ENCODE measurements at regions not wholly inside any gene's neighbourhood (a gene's known extent, or its start where the extent isn't known, plus 50 kb on each side); places are given as distances from the start of the nearest gene placed in this dataset.

DNA sequence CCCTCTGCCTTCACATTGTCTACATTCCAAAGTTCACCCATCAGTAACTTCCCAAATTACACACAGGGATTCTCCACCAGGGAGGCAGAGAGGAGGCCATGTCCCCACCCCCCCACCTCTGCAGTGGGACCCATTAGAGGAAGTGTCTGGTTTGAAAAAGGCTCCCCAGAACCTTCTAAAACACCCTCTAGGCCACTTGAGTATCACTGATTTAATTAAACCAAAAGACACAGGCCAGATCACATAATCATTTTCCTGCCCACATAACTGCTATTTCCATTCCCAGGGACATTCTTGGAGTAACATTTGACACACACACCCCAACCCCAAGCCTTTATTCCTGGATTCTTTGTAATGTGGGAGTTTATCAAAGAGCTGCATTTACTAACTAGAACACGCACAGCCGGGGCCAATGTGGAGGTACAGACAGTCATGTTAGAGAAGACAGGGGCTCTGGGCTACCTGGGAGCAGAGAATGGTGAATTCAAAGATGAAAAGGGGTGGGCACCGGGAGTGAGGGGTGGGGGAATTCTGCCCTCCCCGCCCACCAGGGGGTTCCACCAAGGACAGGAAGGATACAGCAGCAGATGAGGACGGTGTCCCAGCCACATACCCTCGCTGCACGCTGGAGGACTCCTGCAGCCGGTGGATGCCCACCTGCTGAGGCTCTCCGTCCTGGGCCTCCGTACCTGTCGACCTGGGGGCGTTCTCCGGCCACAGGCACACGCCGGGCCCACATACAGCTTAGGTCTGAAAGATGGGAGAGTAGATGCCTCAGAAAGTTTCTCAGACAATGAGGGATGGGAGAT is 201.4 kb upstream of the CTNNB1 start:
- DNase-seq = no peak

DNA sequence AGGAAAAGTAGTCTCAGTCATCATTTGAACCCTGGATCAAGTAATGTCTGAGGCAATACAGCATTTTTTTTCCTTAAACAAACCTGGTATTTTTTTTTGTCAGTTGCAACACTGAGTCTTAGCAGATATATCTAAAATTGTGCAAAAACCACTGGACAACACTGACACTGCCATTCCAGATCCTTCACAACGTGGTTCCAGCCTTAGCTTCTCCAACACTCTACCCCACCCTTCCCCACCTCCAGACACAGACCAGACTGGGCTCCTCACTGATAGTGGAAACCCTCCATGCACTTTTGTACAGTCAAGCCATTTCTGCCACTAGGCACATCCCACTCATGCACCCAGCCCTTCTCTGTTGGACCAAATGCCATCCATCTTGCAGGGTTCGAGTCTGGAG is 199.6 kb upstream of the CTNNB1 start:
- no peak for DNase-seq

DNA sequence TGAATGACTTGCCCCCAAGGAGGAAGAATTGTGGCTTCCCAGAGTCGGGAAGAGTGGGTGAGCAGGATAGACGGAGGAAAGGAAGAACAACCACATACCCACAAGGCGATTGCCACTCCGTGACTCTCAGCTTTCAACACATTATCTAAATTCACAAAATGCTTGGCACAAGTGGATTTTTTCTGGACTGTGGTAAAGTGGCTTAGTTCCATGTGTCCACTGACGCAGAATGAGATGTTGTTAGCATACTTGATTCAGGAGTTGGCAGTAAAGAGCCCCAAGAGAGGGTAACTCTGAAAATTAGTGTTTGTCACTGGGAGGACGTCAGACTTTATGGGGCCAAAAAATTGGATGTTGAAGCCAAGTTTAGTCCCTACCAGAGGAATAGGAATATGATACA is 198.8 kb upstream of the CTNNB1 start:
- DNase-seq = no peak

DNA sequence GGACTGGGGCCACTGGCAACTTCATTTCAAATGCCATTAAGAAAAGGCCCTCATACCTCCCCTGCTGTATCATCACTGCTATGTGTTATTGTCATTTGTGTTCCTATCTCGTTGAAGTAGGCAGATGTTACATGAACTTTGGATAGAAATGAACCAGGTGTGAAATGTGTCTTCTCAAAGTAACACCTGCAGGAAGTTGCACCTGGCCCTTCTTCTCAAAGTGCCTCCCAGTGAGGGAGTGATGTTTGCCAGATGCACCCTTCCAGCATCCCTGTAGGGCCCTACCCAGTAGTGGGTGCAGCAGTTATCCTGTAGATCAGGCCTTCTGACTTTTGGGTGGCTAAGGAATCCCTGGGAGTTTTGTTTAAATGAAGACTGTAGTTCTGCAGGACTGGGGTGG is 197.7 kb upstream of the CTNNB1 start:
- DNase-seq = no peak

DNA sequence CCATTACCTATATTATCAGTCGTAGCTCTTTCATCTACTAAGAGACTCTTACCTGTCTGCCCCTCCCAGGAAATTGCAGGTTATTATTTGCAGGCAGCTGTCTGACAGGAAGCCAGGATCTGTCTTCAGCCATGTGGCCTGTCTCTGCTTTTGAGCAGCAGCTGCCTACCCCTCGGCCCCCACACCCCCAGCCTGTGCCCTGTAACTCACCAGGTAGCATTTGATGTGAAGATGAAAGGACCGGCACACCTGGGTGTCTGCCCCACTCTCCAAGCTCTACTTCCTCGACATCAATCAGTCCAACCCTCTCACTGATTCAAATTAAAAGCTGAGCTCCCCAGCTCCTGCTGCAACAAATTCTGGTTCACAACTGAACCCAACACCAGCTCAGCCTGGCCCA is 197.2 kb upstream of the CTNNB1 start:
- DNase-seq = no peak

DNA sequence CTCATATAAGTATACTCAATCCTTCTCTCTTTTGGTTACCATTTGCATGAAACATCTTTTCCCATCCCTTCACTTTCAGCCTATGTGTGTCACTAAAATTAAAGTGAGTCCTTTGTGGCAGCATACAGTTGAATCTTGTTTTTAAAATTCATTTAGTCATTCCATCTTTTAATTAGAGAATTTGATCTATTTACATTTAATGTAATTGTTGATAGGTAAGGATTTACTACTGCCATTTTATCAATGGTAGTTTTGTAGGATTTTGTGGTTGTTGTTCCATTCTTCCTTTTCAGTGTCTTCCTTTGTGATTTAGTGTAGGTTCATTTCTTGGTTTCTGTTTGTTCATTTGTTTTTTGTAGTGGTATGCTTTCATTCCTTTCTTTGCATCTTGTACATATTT is 191.9 kb upstream of the CTNNB1 start:
- DNase-seq = no peak

DNA sequence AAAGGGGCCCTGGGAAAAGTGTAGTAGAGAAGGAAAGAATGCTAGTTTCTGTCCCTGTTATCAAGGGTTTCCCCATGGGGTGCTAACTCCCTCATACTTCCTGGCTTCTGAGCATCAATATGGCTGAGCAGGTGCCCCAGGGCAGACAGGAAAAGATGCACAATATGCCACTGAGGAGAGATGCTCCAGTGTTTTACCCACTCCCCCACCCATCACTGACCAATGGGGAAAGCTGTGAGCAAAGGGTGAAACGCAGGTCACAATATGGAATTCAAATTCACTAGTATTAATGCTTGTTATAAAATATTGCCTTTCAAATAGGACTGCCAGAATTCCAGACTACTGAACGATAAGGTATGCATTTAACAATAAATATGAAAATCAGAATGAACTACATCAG is 187.5 kb upstream of the CTNNB1 start:
- no peak for DNase-seq

DNA sequence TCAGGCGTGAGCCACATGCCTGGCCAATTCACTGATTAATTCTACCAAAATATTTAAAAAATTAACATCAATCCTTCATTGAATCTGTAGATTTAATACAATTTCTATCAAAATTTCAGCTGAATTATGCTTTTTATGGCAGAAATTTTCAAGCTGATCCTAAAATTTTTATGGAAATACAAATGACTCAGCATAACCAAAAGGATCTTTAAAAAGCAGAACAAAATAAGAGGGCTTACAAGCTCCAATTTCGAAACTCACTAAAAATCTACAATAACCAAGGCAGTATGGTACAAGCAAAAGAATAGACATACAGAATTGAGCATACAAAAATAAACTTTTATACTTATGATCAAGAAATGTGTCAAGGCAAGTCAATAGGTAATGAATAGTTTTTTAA is 180.4 kb upstream of the CTNNB1 start:
- DNase-seq = no peak

DNA sequence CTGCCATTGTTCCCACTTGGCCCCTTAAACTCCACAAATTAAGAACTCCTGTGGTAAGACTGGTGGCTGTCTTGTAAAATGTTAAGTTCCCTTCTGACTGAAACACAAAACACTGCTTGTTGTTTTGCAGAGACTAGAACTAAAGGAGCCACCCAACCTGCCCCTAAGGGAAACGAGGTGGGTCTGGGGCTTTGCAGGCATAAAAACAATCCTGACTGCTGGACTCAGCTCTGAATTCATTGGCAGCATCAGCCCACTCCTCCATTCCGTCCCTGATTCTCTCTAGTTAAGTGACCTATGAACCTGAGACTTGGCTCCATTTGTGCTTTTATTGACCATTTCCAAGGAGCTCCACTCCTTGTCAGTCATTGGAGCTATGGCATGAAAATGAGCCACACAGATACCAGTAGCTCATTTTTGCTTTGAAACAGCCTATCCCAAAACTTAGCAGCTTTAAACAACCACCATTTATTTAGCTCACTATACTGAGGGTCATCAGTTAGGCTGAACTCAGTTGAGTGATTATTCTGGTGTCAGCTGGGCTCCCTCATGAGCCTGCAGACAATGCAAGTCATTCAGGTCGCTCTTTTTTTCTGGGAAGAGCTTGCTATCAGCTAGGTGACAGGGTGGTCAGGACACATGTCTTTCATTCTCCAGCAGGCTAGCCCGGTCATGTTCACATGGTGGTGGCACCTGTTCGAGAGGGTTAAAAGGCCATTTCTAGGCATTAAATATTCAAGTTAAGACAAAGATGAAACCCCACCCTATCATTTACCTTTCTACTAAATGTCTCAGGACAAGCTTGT is 175.1 kb upstream of the CTNNB1 start:
- DNase-seq = no peak

DNA sequence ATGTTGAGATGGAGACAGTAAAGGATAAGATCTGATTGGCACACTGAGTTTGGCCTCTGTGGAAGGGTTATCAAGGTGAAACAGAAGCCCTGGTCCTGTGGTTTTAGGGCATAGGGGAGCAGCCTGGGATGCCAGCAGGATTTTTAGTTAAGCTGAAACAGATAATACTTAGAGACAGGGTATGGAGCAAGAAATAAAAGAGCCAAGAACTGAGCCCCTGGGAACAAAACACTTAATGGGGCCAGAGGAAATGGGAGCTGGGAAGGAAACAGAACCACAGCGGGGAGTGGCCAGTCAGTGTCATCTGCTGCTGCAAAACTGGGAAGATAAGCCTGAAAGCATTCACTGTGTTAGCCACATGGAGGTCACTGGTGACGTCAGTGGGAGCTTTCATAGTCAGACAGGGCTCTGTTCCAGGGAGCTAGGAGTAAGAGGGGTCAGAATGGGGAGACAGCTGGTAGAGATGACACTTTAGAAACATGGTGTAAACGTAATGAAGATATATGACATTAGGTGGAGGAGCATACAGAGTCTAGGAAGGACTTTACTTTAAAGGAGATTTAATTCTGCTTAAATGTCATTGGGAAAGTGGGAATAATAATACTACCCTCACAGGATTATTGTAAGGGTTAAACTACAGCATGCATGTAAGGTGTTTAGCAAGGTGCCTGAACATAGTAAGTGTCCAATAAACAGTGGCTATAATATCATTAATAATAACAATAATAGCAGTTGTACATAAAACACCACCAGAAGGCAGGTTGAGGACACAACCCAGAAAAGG is 172.7 kb upstream of the CTNNB1 start:
- DNase-seq = no peak

DNA sequence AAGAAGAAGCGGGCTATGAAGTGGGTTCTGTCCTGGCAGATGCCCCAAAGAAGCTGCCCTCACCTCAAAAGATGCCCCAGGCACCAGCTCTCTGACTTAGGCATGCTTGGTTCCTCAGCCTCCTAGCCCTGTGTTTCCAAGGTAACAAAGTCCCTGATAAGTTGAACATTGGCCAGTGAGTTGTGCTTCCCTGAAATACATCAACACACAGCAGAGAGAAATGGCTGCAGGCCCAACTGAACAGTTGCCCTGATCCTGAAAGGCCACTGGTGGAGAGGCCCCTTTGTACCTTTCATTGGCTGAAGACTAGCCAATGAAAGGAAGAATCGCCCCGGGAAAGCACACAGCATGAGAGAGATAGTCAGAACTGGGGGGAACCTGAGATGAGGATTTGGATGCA is 169.9 kb upstream of the CTNNB1 start:
- DNase-seq = no peak

DNA sequence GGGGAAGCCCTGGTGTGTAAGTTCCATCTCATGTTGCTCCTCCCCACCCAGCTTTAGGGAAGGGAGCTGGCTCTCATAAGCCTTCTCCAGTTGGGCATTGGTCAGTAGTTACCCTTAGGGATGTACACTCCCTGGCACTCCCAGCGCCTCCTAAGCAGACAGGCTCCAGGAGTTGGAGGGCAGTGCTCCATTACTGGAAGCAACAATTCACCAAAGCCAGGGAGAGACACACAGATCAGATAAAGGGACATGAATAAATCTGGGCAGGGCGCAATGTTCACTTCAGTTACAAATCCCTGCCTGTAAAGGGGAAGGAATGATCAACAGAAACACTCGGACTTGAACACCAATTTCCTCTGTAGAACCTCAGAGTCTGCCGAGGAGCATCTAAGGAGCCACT is 169.1 kb upstream of the CTNNB1 start:
- DNase-seq = no peak

DNA sequence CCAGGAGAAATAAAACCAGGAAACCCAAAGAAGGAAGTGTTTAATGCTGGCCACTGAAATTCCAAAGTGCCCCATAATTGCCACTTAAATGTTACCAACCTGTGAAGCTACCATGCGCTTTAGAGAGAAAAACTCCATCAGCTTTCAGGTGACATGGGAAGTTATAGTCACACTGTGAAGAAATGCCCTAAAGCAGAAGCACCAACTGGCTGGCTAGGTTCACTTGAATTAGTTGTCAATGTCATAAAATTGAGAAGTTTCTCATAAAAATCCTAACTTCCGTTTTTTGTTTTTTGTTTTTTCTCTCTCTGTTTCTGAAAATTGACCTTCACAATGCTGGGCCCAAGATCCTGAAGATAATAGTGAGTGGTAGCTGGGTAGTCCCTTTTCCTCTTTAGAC is 167.9 kb upstream of the CTNNB1 start:
- no peak for DNase-seq

DNA sequence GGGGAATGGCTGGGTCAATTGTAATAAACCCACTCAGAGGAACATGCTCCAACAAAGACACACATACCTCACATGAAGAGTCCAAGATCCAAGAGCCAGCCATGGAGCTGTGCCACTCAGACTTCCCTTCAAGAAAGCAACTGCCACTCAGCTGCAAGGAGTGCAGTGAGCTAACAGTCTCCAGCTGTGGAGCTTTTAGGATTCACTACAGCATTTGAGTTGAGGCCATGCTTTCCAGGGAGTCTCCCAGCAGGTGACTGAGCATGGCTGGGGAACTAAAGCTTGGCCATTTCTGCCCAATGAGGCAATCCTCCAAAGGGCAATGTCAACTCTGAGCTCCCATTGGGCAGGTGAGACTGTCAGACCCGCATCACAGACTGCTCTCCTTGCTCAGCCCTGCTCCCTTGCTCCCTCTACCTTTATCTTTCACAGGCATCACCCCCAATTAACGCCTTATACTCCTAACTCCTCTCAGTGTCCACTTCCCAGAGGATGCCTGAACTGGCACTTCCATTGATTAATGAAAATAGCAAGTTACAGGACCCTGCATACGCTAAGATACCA is 165.3 kb upstream of the CTNNB1 start:
- DNase-seq = no peak

DNA sequence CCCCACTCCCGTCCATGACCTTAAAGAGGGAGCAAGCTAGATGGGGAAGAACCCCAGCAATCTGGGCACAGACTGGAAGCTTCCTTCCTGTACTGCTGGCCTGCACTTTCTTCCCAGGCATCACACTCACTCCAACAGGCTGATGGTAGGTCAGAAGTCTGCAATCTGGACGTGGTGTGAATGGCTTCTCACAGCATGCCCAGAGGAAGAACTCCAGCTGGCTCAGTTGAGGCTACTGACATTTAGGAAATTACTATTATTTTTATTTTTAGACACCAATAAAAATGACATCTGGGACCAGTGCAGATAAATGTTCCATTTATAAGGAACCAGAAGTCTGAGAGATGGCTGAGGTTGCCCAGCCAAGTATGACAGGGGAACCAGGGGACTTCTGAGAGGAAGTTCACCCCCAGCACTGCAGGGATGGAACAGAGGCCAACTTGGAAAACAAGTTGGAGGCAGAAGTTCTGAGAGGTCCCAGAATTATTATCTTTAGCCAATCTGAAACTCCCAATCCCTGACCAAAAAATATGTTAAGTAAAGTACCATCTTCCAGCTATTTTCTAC is 163.8 kb upstream of the CTNNB1 start:
- DNase-seq = no peak

DNA sequence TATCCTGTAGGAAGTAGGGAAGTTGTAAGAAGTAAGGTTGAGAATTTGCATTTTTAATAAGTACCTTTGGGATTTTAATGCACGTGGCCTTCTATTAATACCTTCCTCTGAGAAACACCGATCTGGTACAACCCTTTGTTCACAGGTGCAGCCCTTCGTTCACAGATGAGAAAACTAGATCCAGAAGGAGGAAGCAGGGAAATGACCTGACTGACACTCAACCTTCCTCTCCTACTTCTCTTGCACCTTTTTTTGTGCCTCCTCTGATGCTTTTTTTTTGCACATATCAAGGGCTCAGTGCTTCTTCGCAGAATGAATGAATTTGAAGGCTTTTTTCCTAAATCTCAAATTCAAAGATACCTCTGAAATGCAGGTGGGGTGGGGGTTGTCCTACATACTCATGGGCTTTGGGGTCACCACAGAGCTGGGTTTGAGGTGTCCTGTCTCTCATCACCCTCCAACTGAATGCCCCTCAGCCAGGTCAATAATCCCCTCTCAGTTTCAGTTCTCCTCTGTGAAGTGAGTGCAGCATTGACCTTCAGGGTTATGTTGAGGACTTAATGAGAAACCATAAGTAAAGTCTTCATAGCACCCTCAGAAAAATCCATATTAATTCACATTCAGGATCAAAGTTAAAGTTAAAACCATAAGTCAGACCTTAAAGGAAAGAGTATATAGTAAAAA is 161.5 kb upstream of the CTNNB1 start:
- no peak for DNase-seq

DNA sequence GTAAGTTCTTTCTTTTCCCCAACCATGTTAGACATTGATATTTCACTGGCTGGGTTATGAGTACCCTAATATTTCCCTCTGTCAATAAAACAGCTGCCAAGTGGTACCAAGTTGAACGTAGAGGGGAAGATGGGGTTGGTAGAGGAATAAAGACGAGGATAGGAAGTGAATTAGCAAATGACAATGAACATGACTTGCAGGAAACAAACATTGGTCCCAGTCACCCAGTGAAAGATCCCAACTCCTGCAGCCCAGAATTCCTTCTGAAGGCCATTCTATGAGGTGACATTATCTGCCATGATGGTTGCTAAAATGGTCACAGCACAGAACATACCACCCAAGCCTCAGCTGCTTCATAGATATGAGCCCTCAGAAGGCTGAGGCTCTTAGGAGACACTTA is 159.0 kb upstream of the CTNNB1 start:
- no peak for DNase-seq

DNA sequence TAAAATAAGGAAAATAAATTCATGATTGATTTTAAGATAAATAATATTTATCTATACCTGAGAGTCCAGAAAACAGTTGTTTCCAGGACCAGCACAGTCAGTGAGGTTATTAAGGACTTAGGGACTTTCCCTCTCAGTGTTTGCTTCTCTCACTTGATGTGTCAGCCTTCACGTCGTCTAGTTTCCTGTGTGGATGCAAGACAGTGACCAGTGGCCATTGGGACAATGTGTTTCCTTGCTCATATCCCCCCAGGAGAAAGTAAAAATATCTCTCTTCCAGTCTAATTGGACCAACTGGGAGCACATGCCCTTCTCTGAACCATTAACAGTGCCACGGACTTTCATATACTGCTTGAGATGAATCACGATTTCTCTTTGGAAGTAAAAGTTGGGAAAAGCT is 157.8 kb upstream of the CTNNB1 start:
- DNase-seq = no peak

DNA sequence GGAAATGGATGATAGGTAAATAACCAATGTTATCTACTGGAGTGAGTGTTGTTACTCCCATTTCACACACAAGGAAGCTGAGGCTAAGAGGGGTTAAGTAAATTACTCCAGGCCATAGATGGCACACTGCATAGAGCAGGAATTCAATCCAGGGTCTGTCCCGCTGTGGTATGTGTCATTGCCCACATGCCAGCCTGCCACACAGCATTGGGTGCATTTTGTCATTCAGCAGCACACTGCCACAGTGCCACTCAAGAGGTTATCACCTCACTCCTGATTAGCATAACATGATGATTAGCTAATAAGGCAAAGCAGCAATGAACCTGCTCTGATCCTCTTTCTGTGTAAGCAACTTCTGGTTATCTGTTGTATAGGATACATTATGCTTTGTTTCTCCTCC is 157.4 kb upstream of the CTNNB1 start:
- DNase-seq = no peak

DNA sequence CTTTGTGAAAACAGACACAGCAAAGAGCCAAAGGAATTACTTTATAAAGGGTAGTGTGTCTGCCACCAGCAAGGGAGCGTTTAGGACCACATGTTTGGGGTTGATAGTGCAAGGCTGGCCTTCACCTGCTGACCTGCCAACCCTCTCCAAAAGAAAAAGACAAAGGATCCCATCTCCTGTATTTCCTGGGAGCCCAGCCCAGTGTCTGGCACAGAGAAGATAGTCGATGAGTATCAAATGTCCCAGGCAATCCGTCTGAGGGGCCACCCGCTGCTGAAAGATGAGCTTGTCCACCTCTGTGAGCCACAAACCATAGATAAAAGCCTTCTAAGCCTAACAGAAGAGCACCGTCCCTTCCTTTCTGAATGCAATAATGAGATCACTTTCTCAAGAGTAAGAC is 154.8 kb upstream of the CTNNB1 start:
- no peak for DNase-seq

DNA sequence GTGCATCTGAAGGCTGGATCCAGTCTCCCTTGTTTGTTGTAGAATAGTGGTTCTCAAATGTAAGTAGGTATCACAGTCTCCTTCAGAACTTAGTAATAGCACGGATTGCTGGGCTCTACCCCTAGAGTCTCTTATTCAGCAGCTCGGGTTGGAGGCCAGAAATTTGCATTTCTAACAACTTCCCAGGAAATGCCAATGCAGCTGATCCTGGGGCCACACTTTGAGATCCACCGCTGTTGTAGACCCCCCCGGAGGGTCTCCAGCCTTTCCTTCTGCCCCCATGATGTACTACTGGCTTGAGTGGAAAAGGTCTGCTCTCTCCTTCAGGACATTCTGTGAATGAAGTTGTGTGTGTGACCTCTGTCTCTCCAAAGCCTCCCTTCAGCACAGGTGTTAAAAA is 153.8 kb upstream of the CTNNB1 start:
- no peak for DNase-seq

DNA sequence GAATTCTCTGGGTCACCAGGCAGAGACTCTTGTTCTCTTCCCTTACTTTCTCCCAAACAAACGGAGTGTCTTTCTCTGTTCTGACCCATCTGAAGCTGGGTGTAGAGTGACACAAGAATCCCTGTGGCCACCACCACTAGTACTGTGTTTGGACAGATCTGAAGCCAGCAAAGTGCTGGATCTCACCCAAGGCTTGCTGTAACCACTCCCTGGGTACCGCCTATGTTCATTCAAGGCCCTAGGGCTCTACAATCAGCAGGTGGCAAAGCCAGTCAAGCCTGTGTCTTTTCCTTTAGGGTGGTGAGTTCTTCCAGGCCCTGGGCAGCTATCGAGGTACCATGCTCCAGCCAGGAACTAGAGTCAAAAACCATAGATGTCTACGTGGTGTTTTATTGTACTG is 149.2 kb upstream of the CTNNB1 start:
- DNase-seq = no peak
